Right lobe of liver (tissue), 6 donors: ENCODE measurements at regions not wholly inside any gene's neighbourhood (a gene's known extent, or its start where the extent isn't known, plus 50 kb on each side); places are given as distances from the start of the nearest gene placed in this dataset.

Experiments
- ATAC-seq, 4 donors: fragments of 200-7000 bp; cut with Tn5 transposase; one replicate each; pipeline ENCODE4 v1.9.1; 2020; ENCODE audit warnings: mild to moderate bottlenecking in 4 of 4, moderate library complexity in 4 of 4
- DNase-seq, 3 donors: peaks; one replicate each; pipeline ENCODE4 v3.0.0-alpha.2; 2020
- H3K27ac ChIP-seq, 3 donors: fragments of 200-600 bp; one replicate each; pipeline ENCODE4 v1.8.0; 2022
- H3K27me3 ChIP-seq, 2 donors: fragments of 200-600 bp; one replicate each; pipeline ENCODE4 v1.8.0; 2022
- H3K36me3 ChIP-seq, 4 donors: fragments of 200-600 bp; sonication (generic) in 1 of 4; one replicate each; pipeline versions ENCODE4 v1.5.1 to v1.8.0; 2017 to 2022; ENCODE audit warnings: control low read depth in 1 of 4
- H3K4me1 ChIP-seq, 4 donors: fragments of 200-600 bp; sonication (generic) in 1 of 4; one replicate each; pipeline versions ENCODE4 v1.5.1 to v1.8.0; 2017 to 2022; ENCODE audit warnings: control low read depth in 1 of 4
- H3K4me3 ChIP-seq, 3 donors: fragments of 200-600 bp; one replicate each; pipeline ENCODE4 v1.8.0; 2022
- H3K9me3 ChIP-seq, 4 donors: fragments of 200-600 bp; sonication (generic) in 1 of 4; one replicate each; pipeline versions ENCODE4 v1.5.1 to v1.8.0; 2017 to 2022; ENCODE audit warnings: control low read depth in 1 of 4
- CTCF ChIP-seq, 4 donors: fragments of 200-600 bp in 3 of 4; fragments of 450-650 bp in 1 of 4; IDR thresholded peaks; one replicate each; pipeline versions ENCODE4 v1.5.1 to v1.8.0; 2016 to 2022; ENCODE audit warnings: antibody characterized with exemption in 4 of 4, mild to moderate bottlenecking in 2 of 4
- POLR2A ChIP-seq: fragments of 450-650 bp; IDR thresholded peaks from one replicate; pipeline ENCODE4 v1.6.1; 2017; ENCODE audit warnings: antibody characterized with exemption, mild to moderate bottlenecking
- WGBS: methylation state at CpG from one replicate; pipeline ENCODE4 v1.1.6; 2018; ENCODE audit warnings: low coverage, low lambda C conversion rate; ENCODE audit not compliant: insufficient coverage; ENCODE audit errors: missing lambda C conversion rate; 5-methylcytosine and 5-hydroxymethylcytosine counted together
- intact Hi-C, 2 donors: fragments of 100-400 bp; cut with DNase I; formaldehyde crosslinking; loops; one replicate each; pipeline versions ENCODE4 v1.11.2 to v1.14.1; 2022
- donor health status: DM: no; HTN: yes; CAD: no.
- donor health status: DM: no; HTN: no; CAD: no.
- donor health status: DM: no; HTN: no; CAD: no.
- donor health status: DM: no; HTN: yes; CAD: no.
- donor health status: DM: no; HTN: yes; CAD: no.

GRCh38 chr6:21820442-21820841 lies 226.9 kb downstream of the SOX4 start:
- intact Hi-C loops, result no loop called here
- WGBS, result 82% methylated on average over 6 of the region's 6 CpGs
- no peak overlapping the region for H3K4me3 ChIP-seq
- no peaks in the 10 kb centered on the region for H3K9me3 ChIP-seq
- H3K27me3 ChIP-seq, result no peaks in the 10 kb centered on the region
- no peak for DNase-seq
- no peaks in the 10 kb centered on the region for H3K36me3 ChIP-seq
- H3K4me1 ChIP-seq, result no peaks in the 10 kb centered on the region
- no peak for TF ChIP-seq CTCF (IDR thresholded peaks at IDR 0.05)
- no peak for TF ChIP-seq POLR2A
- ATAC-seq, result no peak
- no peak overlapping the region for H3K27ac ChIP-seq

- Histone ChIP-seq H3K27me3 (no peaks in the 10 kb centered on the region), H3K4me3 (no peak overlapping the region), H3K9me3 (no peaks in the 10 kb centered on the region), H3K4me1 (no peaks in the 10 kb centered on the region), H3K27ac (no peak overlapping the region), H3K36me3 (no peaks in the 10 kb centered on the region)
- intact Hi-C loops, result no loop called here
- DNase-seq, result no peak
- TF ChIP-seq CTCF (IDR thresholded peaks at IDR 0.05), result no peak
- TF ChIP-seq POLR2A, result no peak
- WGBS, result 40% methylated on average over 1 of the region's 1 CpG
- no peak for ATAC-seq
Observed at GRCh38 chr6:21823371-21823770, 229.8 kb downstream of the SOX4 start.

GRCh38 chr6:21824431-21825177 lies 231.1 kb downstream of the SOX4 start:
- intact Hi-C loops, result no loop called here
- 34% methylated on average over 8 of the region's 8 CpGs for WGBS
- no peak for ATAC-seq
- H3K27ac ChIP-seq, result no peak overlapping the region
- H3K36me3 ChIP-seq, result no peaks in the 10 kb centered on the region
- H3K4me3 ChIP-seq, result no peak overlapping the region
- H3K4me1 ChIP-seq, result no peaks in the 10 kb centered on the region
- H3K27me3 ChIP-seq, result no peaks in the 10 kb centered on the region
- TF ChIP-seq CTCF (IDR thresholded peaks at IDR 0.05), result no peak
- TF ChIP-seq POLR2A, result no peak
- no peaks in the 10 kb centered on the region for H3K9me3 ChIP-seq
- no peak for DNase-seq

GRCh38 chr6:21826023-21826422 lies 232.5 kb downstream of the SOX4 start:
- Histone ChIP-seq H3K4me3 (no peak overlapping the region), H3K4me1 (no peaks in the 10 kb centered on the region), H3K9me3 (no peaks in the 10 kb centered on the region), H3K27me3 (no peaks in the 10 kb centered on the region), H3K36me3 (no peaks in the 10 kb centered on the region), H3K27ac (no peak overlapping the region)
- TF ChIP-seq CTCF (IDR thresholded peaks at IDR 0.05) (no peak), POLR2A (no peak)
- intact Hi-C loops, result no loop called here
- WGBS, result 63% methylated on average over 4 of the region's 7 CpGs
- no peak for ATAC-seq
- DNase-seq, result no peak
